Hepatocyte (in vitro differentiated cells): ENCODE measurements at regions not wholly inside any gene's neighbourhood (a gene's known extent, or its start where the extent isn't known, plus 50 kb on each side); places are given as distances from the start of the nearest gene placed in this dataset.

Source experiments
- DNase-seq: peaks from one replicate; pipeline ENCODE4 v3.0.0-alpha.2; 2016; ENCODE audit warnings: low spot score
- H2AFZ ChIP-seq: fragments of 200-600 bp; sonication (generic); 2 replicates; pipeline ENCODE4 v1.6.0; 2016; ENCODE audit warnings: antibody characterized with exemption, mild to moderate bottlenecking
- H3K27ac ChIP-seq: fragments of 200-600 bp; sonication (generic); 2 replicates; pipeline ENCODE4 v1.5.1; 2016; ENCODE audit warnings: mild to moderate bottlenecking
- H3K27me3 ChIP-seq: fragments of 200-600 bp; sonication (generic); 2 replicates; pipeline ENCODE4 v1.6.1; 2016
- H3K36me3 ChIP-seq: fragments of 200-600 bp; sonication (generic); replicated peaks from 2 replicates; pipeline ENCODE4 v1.5.1; 2016; ENCODE audit warnings: low read depth; ENCODE audit not compliant: insufficient read depth
- H3K4me1 ChIP-seq: fragments of 200-600 bp; sonication (generic); 2 replicates; pipeline ENCODE4 v1.5.1; 2016; ENCODE audit warnings: mild to moderate bottlenecking, moderate library complexity; ENCODE audit not compliant: insufficient read depth
- H3K4me2 ChIP-seq: fragments of 200-600 bp; sonication (generic); 2 replicates; pipeline ENCODE4 v1.6.0; 2016
- H3K4me3 ChIP-seq: fragments of 200-600 bp; sonication (generic); 2 replicates; pipeline ENCODE4 v1.5.1; 2016; ENCODE audit warnings: mild to moderate bottlenecking
- H3K79me2 ChIP-seq: fragments of 200-600 bp; sonication (generic); 2 replicates; pipeline ENCODE4 v1.6.0; 2017; ENCODE audit warnings: mild to moderate bottlenecking
- H3K9me2 ChIP-seq: fragments of 200-600 bp; sonication (generic); replicated peaks from 2 replicates; pipeline ENCODE4 v1.6.0; 2017; ENCODE audit warnings: mild to moderate bottlenecking; ENCODE audit not compliant: insufficient read depth
- H3K9me3 ChIP-seq: fragments of 200-600 bp; sonication (generic); 2 replicates; pipeline ENCODE4 v1.5.1; 2016; ENCODE audit warnings: low read depth, mild to moderate bottlenecking
- H4K20me1 ChIP-seq: fragments of 200-600 bp; sonication (generic); 2 replicates; pipeline ENCODE4 v1.6.0; 2016; ENCODE audit warnings: mild to moderate bottlenecking; ENCODE audit not compliant: insufficient read depth, poor library complexity, severe bottlenecking
- EZH2 ChIP-seq: fragments of 200-600 bp; sonication (generic); IDR thresholded peaks from 2 replicates; pipeline ENCODE4 v1.6.1; 2016; ENCODE audit warnings: antibody characterized with exemption, mild to moderate bottlenecking, borderline replicate concordance
- EZH2phosphoT487 ChIP-seq: fragments of 200-600 bp; sonication (generic); IDR thresholded peaks from one replicate; pipeline ENCODE4 v1.6.1; 2018; ENCODE audit warnings: antibody characterized with exemption, mild to moderate bottlenecking, low read depth, moderate library complexity; ENCODE audit not compliant: unreplicated experiment, severe bottlenecking
- WGBS: methylation state at CpG from one replicate; pipeline ENCODE4 v1.1.6; 2016; ENCODE audit warnings: low lambda C conversion rate; ENCODE audit errors: missing lambda C conversion rate; 5-methylcytosine and 5-hydroxymethylcytosine counted together
- TF ChIP-seq, protein P1 (sequence below): fragments of 200-600 bp; sonication (generic); IDR thresholded peaks from 2 replicates; pipeline ENCODE4 v1.5.1; 2016; ENCODE audit warnings: antibody characterized with exemption, mild to moderate bottlenecking; ENCODE audit not compliant: poor library complexity

- DNase-seq = no peak
- H3K27ac ChIP-seq = no peak overlapping the region
- H4K20me1 ChIP-seq = no peaks in the 10 kb centered on the region
- H2AFZ ChIP-seq = no peak overlapping the region
- no peaks in the 10 kb centered on the region for H3K36me3 ChIP-seq
- H3K4me2 ChIP-seq = peak overlapping the region; percentile 34
- no peaks in the 10 kb centered on the region for H3K9me2 ChIP-seq
- TF ChIP-seq, protein P1, sequence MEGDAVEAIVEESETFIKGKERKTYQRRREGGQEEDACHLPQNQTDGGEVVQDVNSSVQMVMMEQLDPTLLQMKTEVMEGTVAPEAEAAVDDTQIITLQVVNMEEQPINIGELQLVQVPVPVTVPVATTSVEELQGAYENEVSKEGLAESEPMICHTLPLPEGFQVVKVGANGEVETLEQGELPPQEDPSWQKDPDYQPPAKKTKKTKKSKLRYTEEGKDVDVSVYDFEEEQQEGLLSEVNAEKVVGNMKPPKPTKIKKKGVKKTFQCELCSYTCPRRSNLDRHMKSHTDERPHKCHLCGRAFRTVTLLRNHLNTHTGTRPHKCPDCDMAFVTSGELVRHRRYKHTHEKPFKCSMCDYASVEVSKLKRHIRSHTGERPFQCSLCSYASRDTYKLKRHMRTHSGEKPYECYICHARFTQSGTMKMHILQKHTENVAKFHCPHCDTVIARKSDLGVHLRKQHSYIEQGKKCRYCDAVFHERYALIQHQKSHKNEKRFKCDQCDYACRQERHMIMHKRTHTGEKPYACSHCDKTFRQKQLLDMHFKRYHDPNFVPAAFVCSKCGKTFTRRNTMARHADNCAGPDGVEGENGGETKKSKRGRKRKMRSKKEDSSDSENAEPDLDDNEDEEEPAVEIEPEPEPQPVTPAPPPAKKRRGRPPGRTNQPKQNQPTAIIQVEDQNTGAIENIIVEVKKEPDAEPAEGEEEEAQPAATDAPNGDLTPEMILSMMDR = no peak
- TF ChIP-seq EZH2phosphoT487 (no peak), EZH2 (no peak)
- no peaks in the 10 kb centered on the region for H3K79me2 ChIP-seq
- peaks cover 12% of the 10 kb centered on the region for H3K4me1 ChIP-seq
- no peak overlapping the region for H3K4me3 ChIP-seq
- no peaks in the 10 kb centered on the region for H3K27me3 ChIP-seq
- H3K9me3 ChIP-seq = no peaks in the 10 kb centered on the region
- WGBS = 62% methylated on average over 4 of the region's 4 CpGs
These were observed 174.1 kb downstream of the UXS1 start for GRCh38 chr2:106020032-106020431.

GRCh38 chr2:106018141-106018540 is 176.0 kb downstream of the UXS1 start:
- peaks cover 12% of the 10 kb centered on the region for H3K4me1 ChIP-seq
- H3K27me3 ChIP-seq = no peaks in the 10 kb centered on the region
- no peaks in the 10 kb centered on the region for H3K79me2 ChIP-seq
- WGBS = 57% methylated on average over 5 of the region's 5 CpGs
- DNase-seq = no peak
- no peak overlapping the region for H3K4me3 ChIP-seq
- H3K9me2 ChIP-seq = no peaks in the 10 kb centered on the region
- H3K9me3 ChIP-seq = no peaks in the 10 kb centered on the region
- H3K36me3 ChIP-seq = no peaks in the 10 kb centered on the region
- no peaks in the 10 kb centered on the region for H4K20me1 ChIP-seq
- no peak overlapping the region for H2AFZ ChIP-seq
- no peak overlapping the region for H3K4me2 ChIP-seq
- TF ChIP-seq EZH2 (no peak), EZH2phosphoT487 (no peak)
- TF ChIP-seq, protein P1 = no peak
- H3K27ac ChIP-seq = no peak overlapping the region

DNA sequence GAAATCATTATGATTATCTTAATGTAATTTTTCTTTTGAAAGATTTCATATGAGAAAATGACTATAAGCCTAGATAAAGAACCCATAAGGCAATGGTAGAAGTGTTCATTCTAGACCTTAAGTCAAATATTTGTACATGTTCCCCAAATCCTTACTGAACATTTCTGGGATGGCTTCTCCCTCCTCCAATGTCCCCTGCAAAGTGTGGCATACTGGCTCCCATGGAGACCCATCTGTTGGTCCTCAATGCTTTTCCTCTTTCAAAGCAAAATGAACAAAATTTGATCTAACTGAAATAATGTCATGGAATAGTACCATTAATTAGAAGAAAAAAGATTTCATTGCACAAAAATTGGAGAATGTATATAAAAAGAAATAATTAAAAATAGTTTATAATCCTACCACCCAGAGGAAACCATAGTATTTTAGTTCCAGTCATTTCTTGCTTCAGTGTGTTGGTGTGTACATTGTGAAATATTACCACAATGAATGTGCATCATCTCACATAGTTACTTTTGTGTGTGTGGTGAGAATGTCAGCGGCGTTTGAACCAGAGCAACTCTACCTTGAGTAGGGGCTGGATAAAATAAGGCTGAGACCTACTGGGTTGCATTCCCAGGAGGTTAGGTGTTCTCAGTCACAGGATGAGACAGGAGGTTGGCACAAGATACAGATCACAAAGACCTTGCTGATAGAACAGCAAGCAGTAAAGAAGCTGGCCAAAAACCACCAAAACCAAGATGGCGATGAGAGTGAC is 181.3 kb downstream of the UXS1 start:
- no peaks in the 10 kb centered on the region for H3K4me1 ChIP-seq
- H3K4me3 ChIP-seq = no peak overlapping the region
- DNase-seq = no peak
- H2AFZ ChIP-seq = no peak overlapping the region
- no peaks in the 10 kb centered on the region for H3K36me3 ChIP-seq
- no peak overlapping the region for H3K27ac ChIP-seq
- WGBS = 87% methylated on average over 3 of the region's 3 CpGs
- H4K20me1 ChIP-seq = no peaks in the 10 kb centered on the region
- TF ChIP-seq EZH2 (no peak), EZH2phosphoT487 (no peak)
- TF ChIP-seq, protein P1 = no peak
- H3K79me2 ChIP-seq = no peaks in the 10 kb centered on the region
- H3K4me2 ChIP-seq = no peak overlapping the region
- H3K9me3 ChIP-seq = no peaks in the 10 kb centered on the region
- H3K9me2 ChIP-seq = no peaks in the 10 kb centered on the region
- no peaks in the 10 kb centered on the region for H3K27me3 ChIP-seq
